Ovary (tissue), 3 donors: ENCODE measurements at regions not wholly inside any gene's neighbourhood (a gene's known extent, or its start where the extent isn't known, plus 50 kb on each side); places are given as distances from the start of the nearest gene placed in this dataset.

ENCODE experiments used
- CTCF ChIP-seq, 3 donors: fragments of 450-650 bp in 2 of 3; fragments of 200-600 bp in 1 of 3; IDR thresholded peaks; one replicate each; pipeline versions ENCODE4 v1.5.1 to v1.8.0; 2016 to 2022; ENCODE audit warnings: antibody characterized with exemption in 3 of 3, mild to moderate bottlenecking in 1 of 3
- EP300 ChIP-seq: sonication (generic); formaldehyde crosslinking; IDR thresholded peaks from one replicate; pipeline ENCODE4 v1.6.1; 2017; ENCODE audit warnings: antibody characterized with exemption
- donor health status: DM: no; HTN: no; CAD: no.

- TF ChIP-seq CTCF (IDR thresholded peaks at IDR 0.05) (no peak), EP300 (no peak)
Measured at GRCh38 chr10:101294109-101294508, 59.9 kb upstream of the BTRC start.
